ENCODE measurements at regions not wholly inside any gene's neighbourhood (a gene's known extent, or its start where the extent isn't known, plus 50 kb on each side); places are given as distances from the start of the nearest gene placed in this dataset.

- H3K27ac ChIP-seq (ENCODE audit: low read depth in 1 of 2, low read length in 1 of 2) = no peak overlapping the region
- H3K9ac ChIP-seq (ENCODE audit: insufficient read depth in 1 of 2, low read length in 2 of 2) = no peak overlapping the region
- no peak overlapping the region for H3K4me3 ChIP-seq
- 67 to 78% methylated on average over 7 of the region's 7 CpGs for WGBS, 2 donors
- ATAC-seq (ENCODE audit: insufficient read depth, low FRiP score) = no peak
- no peak for DNase-seq
- no peaks in the 10 kb centered on the region for H3K9me3 ChIP-seq (ENCODE audit: control insufficient read depth in 4 of 4, insufficient read depth in 3 of 4, low read length in 3 of 4)
- H3K36me3 ChIP-seq (ENCODE audit: control insufficient read depth in 4 of 4, insufficient read depth in 4 of 4, low read length in 4 of 4) = no peaks in the 10 kb centered on the region
- peaks cover 0 to 3% (median 0%) of the 10 kb centered on the region in 5 donors for H3K4me1 ChIP-seq (ENCODE audit: control insufficient read depth in 5 of 5, insufficient read depth in 5 of 5, low read length in 5 of 5)
- H3K27me3 ChIP-seq (ENCODE audit: control insufficient read depth in 3 of 3, insufficient read depth in 3 of 3, low read length in 2 of 3) = no peaks in the 10 kb centered on the region
- TF ChIP-seq, protein P1, sequence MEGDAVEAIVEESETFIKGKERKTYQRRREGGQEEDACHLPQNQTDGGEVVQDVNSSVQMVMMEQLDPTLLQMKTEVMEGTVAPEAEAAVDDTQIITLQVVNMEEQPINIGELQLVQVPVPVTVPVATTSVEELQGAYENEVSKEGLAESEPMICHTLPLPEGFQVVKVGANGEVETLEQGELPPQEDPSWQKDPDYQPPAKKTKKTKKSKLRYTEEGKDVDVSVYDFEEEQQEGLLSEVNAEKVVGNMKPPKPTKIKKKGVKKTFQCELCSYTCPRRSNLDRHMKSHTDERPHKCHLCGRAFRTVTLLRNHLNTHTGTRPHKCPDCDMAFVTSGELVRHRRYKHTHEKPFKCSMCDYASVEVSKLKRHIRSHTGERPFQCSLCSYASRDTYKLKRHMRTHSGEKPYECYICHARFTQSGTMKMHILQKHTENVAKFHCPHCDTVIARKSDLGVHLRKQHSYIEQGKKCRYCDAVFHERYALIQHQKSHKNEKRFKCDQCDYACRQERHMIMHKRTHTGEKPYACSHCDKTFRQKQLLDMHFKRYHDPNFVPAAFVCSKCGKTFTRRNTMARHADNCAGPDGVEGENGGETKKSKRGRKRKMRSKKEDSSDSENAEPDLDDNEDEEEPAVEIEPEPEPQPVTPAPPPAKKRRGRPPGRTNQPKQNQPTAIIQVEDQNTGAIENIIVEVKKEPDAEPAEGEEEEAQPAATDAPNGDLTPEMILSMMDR (IDR thresholded peaks at IDR 0.05; ENCODE audit: control extremely low read depth, extremely low read depth) = no peak
Measured at GRCh38 chr10:78849115-78849514, 219.7 kb upstream of the ZMIZ1 start.

DNA sequence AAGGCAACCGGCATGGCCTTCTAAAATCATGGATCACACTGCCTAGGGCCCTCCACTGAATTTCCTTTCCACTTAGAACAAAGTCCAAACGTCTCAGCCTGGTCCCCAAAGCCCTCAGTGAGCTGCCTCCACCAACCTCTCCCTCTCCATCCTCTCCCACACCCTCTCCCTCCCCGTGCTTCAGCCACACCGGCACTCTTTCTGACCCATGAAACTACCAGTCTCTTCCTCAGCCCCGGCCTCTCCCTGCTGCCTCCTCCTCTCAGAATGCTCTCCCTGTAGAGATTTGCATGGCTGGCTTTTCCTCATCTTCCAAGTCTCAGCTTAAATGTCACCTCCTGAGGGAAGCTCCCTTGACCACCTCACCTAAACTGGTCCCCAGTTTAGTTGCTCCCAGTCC lies 219.0 kb upstream of the ZMIZ1 start:
- TF ChIP-seq, protein P1 (IDR thresholded peaks at IDR 0.05; ENCODE audit: control extremely low read depth, extremely low read depth) = no peak
- Histone ChIP-seq H3K9me3 (ENCODE audit: control insufficient read depth in 4 of 4, insufficient read depth in 3 of 4, low read length in 3 of 4) (no peaks in the 10 kb centered on the region), H3K9ac (ENCODE audit: insufficient read depth in 1 of 2, low read length in 2 of 2) (no peak overlapping the region), H3K36me3 (ENCODE audit: control insufficient read depth in 4 of 4, insufficient read depth in 4 of 4, low read length in 4 of 4) (no peaks in the 10 kb centered on the region), H3K27ac (ENCODE audit: low read depth in 1 of 2, low read length in 1 of 2) (no peak overlapping the region), H3K4me1 (ENCODE audit: control insufficient read depth in 5 of 5, insufficient read depth in 5 of 5, low read length in 5 of 5) (peaks cover 0 to 3% (median 0%) of the 10 kb centered on the region in 5 donors), H3K4me3 (no peak overlapping the region), H3K27me3 (ENCODE audit: control insufficient read depth in 3 of 3, insufficient read depth in 3 of 3, low read length in 2 of 3) (no peaks in the 10 kb centered on the region)
- DNase-seq (no peak), ATAC-seq (ENCODE audit: insufficient read depth, low FRiP score) (no peak)
- 87 to 90% methylated on average over 5 of the region's 5 CpGs for WGBS, 2 donors

DNA sequence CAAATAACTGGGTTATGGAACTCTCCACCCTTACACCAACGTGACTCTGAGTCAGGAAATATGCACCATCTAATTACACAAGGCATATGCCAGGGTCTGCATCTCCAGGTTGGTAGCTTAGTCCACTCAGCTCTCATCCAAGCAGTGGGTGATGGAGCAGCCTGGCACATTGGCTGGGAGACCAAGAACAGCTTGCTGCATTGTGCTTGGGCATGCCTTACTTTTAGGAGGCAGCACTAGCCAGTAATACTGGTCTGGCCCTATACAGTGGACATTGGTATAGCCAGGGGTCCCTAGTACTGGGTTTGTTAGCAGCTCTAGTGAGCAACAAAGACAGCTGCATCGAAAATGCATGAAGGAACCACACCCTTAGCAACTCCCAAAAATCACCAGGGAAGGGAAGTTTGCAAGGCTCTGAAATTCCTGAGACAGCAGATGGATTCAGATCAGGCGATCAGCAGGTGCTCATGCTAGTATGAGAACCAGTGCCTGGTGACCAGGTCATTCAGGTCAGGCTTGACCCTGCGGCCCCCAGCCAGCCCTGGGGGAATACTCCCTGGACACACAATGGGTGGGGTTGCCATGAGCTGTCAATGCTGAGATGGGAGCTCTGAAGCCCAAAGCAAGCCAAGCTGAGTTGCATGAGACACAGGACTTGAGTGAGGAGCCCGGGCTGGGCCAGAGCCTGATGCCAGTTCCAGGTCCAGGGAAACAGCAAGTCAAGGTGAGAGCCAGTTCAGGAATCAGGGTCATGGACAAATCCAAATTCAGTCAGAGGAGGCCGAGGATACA lies 217.9 kb upstream of the ZMIZ1 start:
- Histone ChIP-seq H3K36me3 (ENCODE audit: control insufficient read depth in 4 of 4, insufficient read depth in 4 of 4, low read length in 4 of 4) (no peaks in the 10 kb centered on the region), H3K27me3 (ENCODE audit: control insufficient read depth in 3 of 3, insufficient read depth in 3 of 3, low read length in 2 of 3) (no peaks in the 10 kb centered on the region), H3K27ac (ENCODE audit: low read depth in 1 of 2, low read length in 1 of 2) (no peak overlapping the region), H3K4me3 (no peak overlapping the region), H3K9ac (ENCODE audit: insufficient read depth in 1 of 2, low read length in 2 of 2) (no peak overlapping the region), H3K4me1 (ENCODE audit: control insufficient read depth in 5 of 5, insufficient read depth in 5 of 5, low read length in 5 of 5) (peaks cover 0 to 6% (median 0%) of the 10 kb centered on the region in 5 donors), H3K9me3 (ENCODE audit: control insufficient read depth in 4 of 4, insufficient read depth in 3 of 4, low read length in 3 of 4) (no peaks in the 10 kb centered on the region)
- TF ChIP-seq, protein P1 (IDR thresholded peaks at IDR 0.05; ENCODE audit: control extremely low read depth, extremely low read depth) = no peak
- no peak for ATAC-seq (ENCODE audit: insufficient read depth, low FRiP score)
- 89 to 93% methylated on average over 6 of the region's 6 CpGs for WGBS, 2 donors
- DNase-seq = no peak

Measured in lung (tissue), 11 donors.